GM19455 (cell line): ENCODE measurements at regions not wholly inside any gene's neighbourhood (a gene's known extent, or its start where the extent isn't known, plus 50 kb on each side); places are given as distances from the start of the nearest gene placed in this dataset.

Experiments
- ATAC-seq: cut with Tn5 transposase; IDR thresholded peaks from one replicate; pipeline ENCODE4 v1.9.1; 2021; ENCODE audit not compliant: unreplicated experiment

GRCh38 chr11:119523539-119524157, 100.7 kb upstream of the THY1 start:
- ATAC-seq: no peak

- no peak for ATAC-seq
Measured at GRCh38 chr11:119522609-119523008, 99.6 kb upstream of the THY1 start.

GRCh38 chr11:119521551-119521950, 98.6 kb upstream of the THY1 start:
- no peak for ATAC-seq

- no peak for ATAC-seq
Measured at GRCh38 chr11:119520966-119521365, 98.0 kb upstream of the THY1 start.

GRCh38 chr11:119520400-119520799, 97.4 kb upstream of the THY1 start:
- ATAC-seq: no peak

GRCh38 chr11:119519796-119520195, 96.8 kb upstream of the THY1 start:
- no peak for ATAC-seq

GRCh38 chr11:119518746-119519730, 96.1 kb upstream of the THY1 start:
- ATAC-seq: no peak

- ATAC-seq: no peak
Measured at GRCh38 chr11:119515771-119516400, 92.9 kb upstream of the THY1 start.

GRCh38 chr11:119513806-119514170, 90.8 kb upstream of the THY1 start:
- ATAC-seq: no peak

- ATAC-seq: no peak
Measured at GRCh38 chr11:119513131-119513805, 90.3 kb upstream of the THY1 start.

- no peak for ATAC-seq
Measured at GRCh38 chr11:119512369-119512768, 89.4 kb upstream of the THY1 start.

GRCh38 chr11:119511614-119512306, 88.8 kb upstream of the THY1 start:
- ATAC-seq: no peak

- peak; percentile 73 for ATAC-seq
Measured at GRCh38 chr11:119509969-119510401, 87.0 kb upstream of the THY1 start.

- no peak for ATAC-seq
Measured at GRCh38 chr11:119509282-119509841, 86.4 kb upstream of the THY1 start.

GRCh38 chr11:119506436-119506835, 83.5 kb upstream of the THY1 start:
- ATAC-seq: no peak

- ATAC-seq: no peak
Measured at GRCh38 chr11:119505861-119506260, 82.9 kb upstream of the THY1 start.

GRCh38 chr11:119505071-119505470, 82.1 kb upstream of the THY1 start:
- ATAC-seq: no peak

- no peak for ATAC-seq
Measured at GRCh38 chr11:119504371-119504770, 81.4 kb upstream of the THY1 start.

- ATAC-seq: no peak
Measured at GRCh38 chr11:119501777-119502405, 78.9 kb upstream of the THY1 start.

- ATAC-seq: no peak
Measured at GRCh38 chr11:119497717-119498116, 74.7 kb upstream of the THY1 start.
